ENCODE measurements at regions not wholly inside any gene's neighbourhood (a gene's known extent, or its start where the extent isn't known, plus 50 kb on each side); places are given as distances from the start of the nearest gene placed in this dataset.

- no peak for DNase-seq (ENCODE audit: low read depth in 2 of 2)
Observed at GRCh38 chr6:139600919-139601475, 226.5 kb upstream of the CITED2 start.

GRCh38 chr6:139600343-139600742 lies 225.9 kb upstream of the CITED2 start:
- DNase-seq (ENCODE audit: low read depth in 2 of 2) = no peak

- no peak for DNase-seq (ENCODE audit: low read depth in 2 of 2)
Observed at GRCh38 chr6:139597771-139598755, 223.6 kb upstream of the CITED2 start.

- DNase-seq (ENCODE audit: low read depth in 2 of 2) = no peak
Observed at GRCh38 chr6:139597087-139597763, 222.8 kb upstream of the CITED2 start.

- DNase-seq (ENCODE audit: low read depth in 2 of 2) = no peak
Observed at GRCh38 chr6:139595183-139595582, 220.7 kb upstream of the CITED2 start.

GRCh38 chr6:139594333-139594965 lies 220.0 kb upstream of the CITED2 start:
- no peak for DNase-seq (ENCODE audit: low read depth in 2 of 2)

- no peak for DNase-seq (ENCODE audit: low read depth in 2 of 2)
Observed at GRCh38 chr6:139593081-139593480, 218.6 kb upstream of the CITED2 start.

- DNase-seq (ENCODE audit: low read depth in 2 of 2) = no peak
Observed at GRCh38 chr6:139592011-139592410, 217.6 kb upstream of the CITED2 start.

GRCh38 chr6:139591075-139591865 lies 216.8 kb upstream of the CITED2 start:
- DNase-seq (ENCODE audit: low read depth in 2 of 2) = no peak

- DNase-seq (ENCODE audit: low read depth in 2 of 2) = no peak
Observed at GRCh38 chr6:139590206-139590605, 215.8 kb upstream of the CITED2 start.

GRCh38 chr6:139588734-139589593 lies 214.5 kb upstream of the CITED2 start:
- no peak for DNase-seq (ENCODE audit: low read depth in 2 of 2)

GRCh38 chr6:139588076-139588639 lies 213.7 kb upstream of the CITED2 start:
- no peak for DNase-seq (ENCODE audit: low read depth in 2 of 2)

GRCh38 chr6:139587469-139587868 lies 213.0 kb upstream of the CITED2 start:
- DNase-seq (ENCODE audit: low read depth in 2 of 2) = no peak

GRCh38 chr6:139586273-139586672 lies 211.8 kb upstream of the CITED2 start:
- DNase-seq (ENCODE audit: low read depth in 2 of 2) = no peak

GRCh38 chr6:139584599-139584998 lies 210.2 kb upstream of the CITED2 start:
- DNase-seq (ENCODE audit: low read depth in 2 of 2) = no peak

- DNase-seq (ENCODE audit: low read depth in 2 of 2) = no peak
Observed at GRCh38 chr6:139583420-139583819, 209.0 kb upstream of the CITED2 start.

GRCh38 chr6:139582956-139583355 lies 208.5 kb upstream of the CITED2 start:
- DNase-seq (ENCODE audit: low read depth in 2 of 2) = no peak

- DNase-seq (ENCODE audit: low read depth in 2 of 2) = no peak
Observed at GRCh38 chr6:139581485-139581865, 207.0 kb upstream of the CITED2 start.

GRCh38 chr6:139580592-139581484 lies 206.4 kb upstream of the CITED2 start:
- no peak for DNase-seq (ENCODE audit: low read depth in 2 of 2)
